ENCODE measurements at regions not wholly inside any gene's neighbourhood (a gene's known extent, or its start where the extent isn't known, plus 50 kb on each side); places are given as distances from the start of the nearest gene placed in this dataset.

DNA sequence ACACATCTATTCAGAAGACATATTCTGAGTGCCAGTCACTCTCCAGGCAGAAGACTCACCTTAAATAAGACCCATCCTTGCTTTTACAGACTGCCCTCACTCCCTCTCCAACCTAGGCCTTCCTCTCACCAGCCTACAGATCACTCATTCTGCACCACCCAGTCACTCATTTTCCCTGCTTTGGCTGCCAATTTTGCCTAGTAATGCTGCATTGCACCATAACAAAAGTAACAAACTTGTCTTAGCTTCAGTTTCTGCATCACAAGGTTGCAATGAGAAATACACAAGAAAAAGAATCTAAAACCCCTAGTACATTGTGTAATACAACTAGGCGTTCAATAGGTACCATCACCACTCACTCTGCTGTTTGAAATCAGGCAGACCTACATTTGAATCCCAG, 292.4 kb downstream of the PLPP3 start:
- TF ChIP-seq, protein P1, sequence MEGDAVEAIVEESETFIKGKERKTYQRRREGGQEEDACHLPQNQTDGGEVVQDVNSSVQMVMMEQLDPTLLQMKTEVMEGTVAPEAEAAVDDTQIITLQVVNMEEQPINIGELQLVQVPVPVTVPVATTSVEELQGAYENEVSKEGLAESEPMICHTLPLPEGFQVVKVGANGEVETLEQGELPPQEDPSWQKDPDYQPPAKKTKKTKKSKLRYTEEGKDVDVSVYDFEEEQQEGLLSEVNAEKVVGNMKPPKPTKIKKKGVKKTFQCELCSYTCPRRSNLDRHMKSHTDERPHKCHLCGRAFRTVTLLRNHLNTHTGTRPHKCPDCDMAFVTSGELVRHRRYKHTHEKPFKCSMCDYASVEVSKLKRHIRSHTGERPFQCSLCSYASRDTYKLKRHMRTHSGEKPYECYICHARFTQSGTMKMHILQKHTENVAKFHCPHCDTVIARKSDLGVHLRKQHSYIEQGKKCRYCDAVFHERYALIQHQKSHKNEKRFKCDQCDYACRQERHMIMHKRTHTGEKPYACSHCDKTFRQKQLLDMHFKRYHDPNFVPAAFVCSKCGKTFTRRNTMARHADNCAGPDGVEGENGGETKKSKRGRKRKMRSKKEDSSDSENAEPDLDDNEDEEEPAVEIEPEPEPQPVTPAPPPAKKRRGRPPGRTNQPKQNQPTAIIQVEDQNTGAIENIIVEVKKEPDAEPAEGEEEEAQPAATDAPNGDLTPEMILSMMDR (IDR thresholded peaks at IDR 0.05; ENCODE audit: extremely low read depth, insufficient read depth, missing control alignments), result no peak
- in situ Hi-C loops (cut with MboI; ENCODE audit: low pct_unique_long_range_greater_than_20kb, low sequenced_read_pairs, unreplicated experiment), result no loop called here
- DNase-seq (ENCODE audit: low spot score), result no peak

DNA sequence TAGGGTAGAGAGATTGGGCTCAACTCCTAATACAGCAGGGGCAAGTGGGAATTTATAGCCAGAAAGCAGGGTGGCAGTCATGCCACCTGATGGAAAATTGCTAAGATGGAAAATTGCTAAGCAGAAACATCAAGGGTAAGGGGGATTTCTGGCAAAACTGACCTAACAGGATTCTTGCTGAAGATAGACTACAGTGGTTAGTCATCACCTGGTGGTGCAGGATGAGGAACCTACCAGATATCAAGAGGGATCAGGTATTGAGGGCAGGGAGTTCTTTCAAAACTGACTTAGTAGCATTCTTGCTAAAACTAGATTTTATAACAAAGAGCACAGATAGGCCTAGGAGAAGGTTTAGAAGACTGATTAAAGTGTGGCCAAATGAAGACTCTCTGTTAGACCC, 292.9 kb downstream of the PLPP3 start:
- TF ChIP-seq, protein P1 (IDR thresholded peaks at IDR 0.05; ENCODE audit: extremely low read depth, insufficient read depth, missing control alignments), result no peak
- no peak for DNase-seq (ENCODE audit: low spot score)
- in situ Hi-C loops (cut with MboI; ENCODE audit: low pct_unique_long_range_greater_than_20kb, low sequenced_read_pairs, unreplicated experiment), result no loop called here

DNA sequence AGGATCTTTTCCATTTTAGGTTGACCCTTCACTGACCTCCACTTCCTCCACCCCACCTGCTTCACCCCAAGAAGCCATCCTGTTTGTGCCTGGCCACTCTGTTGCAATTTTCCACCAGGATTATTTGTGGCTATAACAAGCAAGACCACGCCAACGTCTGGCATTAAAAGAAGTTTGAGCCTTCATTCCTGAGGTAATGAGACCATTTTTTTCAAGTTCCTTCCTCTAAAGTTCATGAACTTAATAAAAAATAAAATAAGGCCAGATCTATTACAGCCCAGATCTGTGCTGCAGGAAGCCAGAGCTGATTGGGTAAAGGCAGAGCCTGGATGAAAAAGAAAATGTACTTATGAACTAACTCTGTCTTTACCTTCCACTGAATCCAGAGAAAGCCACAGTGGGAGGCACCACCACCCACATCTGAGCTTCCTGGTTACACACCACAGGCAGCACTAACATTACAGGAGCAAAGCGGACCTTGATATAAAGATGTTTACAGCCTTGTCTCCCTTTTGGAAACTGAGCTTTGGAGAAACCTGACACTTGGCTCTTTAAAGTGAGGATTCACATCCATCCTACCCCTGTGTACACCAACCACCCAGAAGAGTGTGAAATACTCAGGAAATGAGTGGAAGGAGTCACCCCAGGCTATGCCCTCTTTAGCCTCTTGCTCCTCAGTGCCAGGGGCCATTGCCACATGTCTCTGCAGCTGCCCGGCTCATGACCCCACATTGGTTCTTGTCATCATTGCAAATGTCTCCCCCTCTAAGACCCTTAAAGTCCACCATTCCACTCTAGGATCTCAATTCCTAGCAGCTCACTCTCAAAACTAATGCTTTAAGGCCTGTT, 293.6 kb downstream of the PLPP3 start:
- DNase-seq (ENCODE audit: low spot score), result no peak
- in situ Hi-C loops (cut with MboI; ENCODE audit: low pct_unique_long_range_greater_than_20kb, low sequenced_read_pairs, unreplicated experiment), result no loop called here
- TF ChIP-seq, protein P1 (IDR thresholded peaks at IDR 0.05; ENCODE audit: extremely low read depth, insufficient read depth, missing control alignments), result no peak

DNA sequence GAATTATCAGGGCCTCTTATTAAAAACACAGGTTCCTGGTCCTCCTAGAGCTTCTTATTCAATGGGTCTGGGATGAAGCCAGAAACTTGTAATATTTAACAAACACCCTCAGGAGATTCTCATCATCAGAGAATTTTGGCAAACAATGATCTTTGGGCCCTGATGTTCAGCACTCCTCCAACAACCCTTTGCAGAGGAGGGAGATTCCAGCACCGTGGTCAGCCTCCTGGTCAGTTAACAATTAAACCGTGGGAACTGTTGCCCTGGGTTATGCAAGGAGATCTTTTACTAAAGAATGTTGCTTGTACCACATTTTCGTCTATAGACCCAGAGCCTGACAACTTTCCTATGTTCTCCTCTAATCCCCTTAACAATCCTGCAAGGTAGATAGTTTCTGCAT, 294.4 kb downstream of the PLPP3 start:
- in situ Hi-C loops (cut with MboI; ENCODE audit: low pct_unique_long_range_greater_than_20kb, low sequenced_read_pairs, unreplicated experiment), result no loop called here
- TF ChIP-seq, protein P1 (IDR thresholded peaks at IDR 0.05; ENCODE audit: extremely low read depth, insufficient read depth, missing control alignments), result no peak
- DNase-seq (ENCODE audit: low spot score), result no peak

DNA sequence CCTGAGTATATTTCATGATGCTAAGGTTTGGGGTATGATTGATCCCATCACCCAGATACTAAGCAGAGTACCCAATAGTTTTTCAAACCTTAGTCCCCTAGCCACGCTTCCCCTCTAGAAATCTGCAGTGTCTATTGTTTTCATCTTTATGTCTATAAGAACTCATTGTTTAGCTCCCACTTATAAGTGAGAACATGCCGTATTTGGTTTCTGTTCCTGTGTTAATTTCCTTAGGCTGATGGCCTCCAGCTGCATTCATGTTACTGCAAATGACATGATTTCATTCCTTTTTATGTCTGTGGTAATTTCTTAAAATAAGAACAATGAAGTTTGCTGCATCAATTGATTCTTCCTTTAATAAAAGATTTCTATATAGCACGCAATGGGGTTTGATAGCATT, 301.3 kb downstream of the PLPP3 start:
- in situ Hi-C loops (cut with MboI; ENCODE audit: low pct_unique_long_range_greater_than_20kb, low sequenced_read_pairs, unreplicated experiment), result no loop called here
- DNase-seq (ENCODE audit: low spot score), result no peak
- TF ChIP-seq, protein P1 (IDR thresholded peaks at IDR 0.05; ENCODE audit: extremely low read depth, insufficient read depth, missing control alignments), result no peak

DNA sequence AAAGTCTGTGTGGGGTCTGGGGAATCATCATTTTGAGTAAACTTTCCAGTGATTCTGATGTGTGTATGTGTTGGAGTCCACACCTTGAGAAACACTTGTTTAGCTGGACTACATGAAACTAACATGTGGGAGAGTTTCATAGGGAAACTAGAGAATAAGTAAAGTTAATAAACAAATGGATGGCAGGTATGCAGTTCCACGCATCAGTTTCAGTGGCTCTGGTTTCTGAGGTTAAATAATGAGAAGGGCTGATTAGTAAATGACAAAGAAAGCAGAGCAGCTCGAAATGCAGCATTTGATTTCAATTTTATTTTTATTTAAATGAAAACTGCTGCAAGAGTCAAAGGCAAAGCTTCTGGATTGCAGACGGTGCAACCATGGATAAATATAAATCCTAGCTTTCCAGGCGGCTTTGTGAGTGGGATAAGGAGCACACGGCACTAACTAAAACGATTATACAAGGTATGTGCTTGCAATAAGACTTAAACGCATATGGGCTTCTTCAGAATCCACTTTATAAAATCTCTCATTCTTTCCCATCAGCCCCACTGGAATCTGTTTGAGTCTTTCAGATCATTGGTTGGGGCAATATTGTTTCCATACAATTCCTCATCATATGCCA, 310.7 kb downstream of the PLPP3 start:
- in situ Hi-C loops (cut with MboI; ENCODE audit: low pct_unique_long_range_greater_than_20kb, low sequenced_read_pairs, unreplicated experiment), result no loop called here
- TF ChIP-seq, protein P1 (IDR thresholded peaks at IDR 0.05; ENCODE audit: extremely low read depth, insufficient read depth, missing control alignments), result no peak
- no peak for DNase-seq (ENCODE audit: low spot score)
